Renal cortical epithelial cell (primary cell): ENCODE measurements at regions not wholly inside any gene's neighbourhood (a gene's known extent, or its start where the extent isn't known, plus 50 kb on each side); places are given as distances from the start of the nearest gene placed in this dataset.
"Not testable (repeated sequence)": the region's sequence is repeated elsewhere in the genome, so short reads cannot be mapped to it uniquely, and the experiment has no call there.

ENCODE experiments used
- DNase-seq: peaks from one replicate; pipeline ENCODE4 v3.0.0-alpha.2; 2011; ENCODE audit warnings: low read depth

DNA sequence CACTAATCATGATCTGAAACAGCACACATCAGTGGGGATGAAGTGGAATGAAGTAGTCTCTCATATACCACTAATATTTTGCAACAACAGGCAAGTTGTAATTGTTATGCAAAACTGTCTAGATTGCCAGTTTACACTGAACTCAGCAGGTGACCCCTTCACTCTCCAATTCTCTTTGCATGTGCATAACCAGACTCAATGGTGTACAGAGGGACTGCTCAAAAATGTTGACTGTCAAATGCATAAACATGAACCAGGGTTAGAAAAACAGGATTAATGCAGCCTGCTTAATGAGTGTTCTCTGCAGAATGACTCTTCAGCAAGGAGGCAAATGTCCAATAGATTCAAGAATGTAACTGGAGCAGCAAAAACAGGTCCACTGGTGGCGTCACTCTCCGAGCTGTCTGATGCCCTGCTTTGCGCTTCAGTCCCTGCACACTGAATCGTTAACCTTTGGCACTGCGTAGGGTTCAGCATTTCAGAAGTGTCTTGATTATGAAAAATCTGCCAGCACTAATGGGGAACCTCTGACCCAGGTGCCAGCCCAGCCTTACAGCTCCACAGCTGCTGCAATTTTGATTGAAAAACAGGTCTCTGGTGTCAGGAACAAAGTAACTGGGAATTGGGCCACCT lies 209.3 kb downstream of the TDRD15 start:
- DNase-seq: no peak

DNA sequence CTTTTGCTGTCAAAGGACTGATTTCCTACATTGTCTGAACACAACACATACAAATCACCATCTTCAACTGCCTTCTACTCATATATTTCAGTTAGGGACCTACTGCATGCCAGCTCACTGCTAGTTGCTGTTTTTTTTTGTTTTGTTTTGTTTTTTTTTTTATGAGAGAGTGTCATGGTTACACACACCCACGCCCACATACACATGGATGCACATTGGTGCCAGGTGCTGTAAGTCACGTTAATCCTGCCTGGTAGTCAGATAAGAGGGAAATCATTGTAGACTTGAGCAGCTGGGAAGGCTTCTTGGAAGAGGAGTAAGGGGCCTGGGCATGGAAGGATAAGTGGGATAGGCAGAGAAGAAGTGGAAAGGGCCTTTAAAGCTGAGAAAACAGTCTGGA lies 209.9 kb downstream of the TDRD15 start:
- DNase-seq: peak; percentile 48

DNA sequence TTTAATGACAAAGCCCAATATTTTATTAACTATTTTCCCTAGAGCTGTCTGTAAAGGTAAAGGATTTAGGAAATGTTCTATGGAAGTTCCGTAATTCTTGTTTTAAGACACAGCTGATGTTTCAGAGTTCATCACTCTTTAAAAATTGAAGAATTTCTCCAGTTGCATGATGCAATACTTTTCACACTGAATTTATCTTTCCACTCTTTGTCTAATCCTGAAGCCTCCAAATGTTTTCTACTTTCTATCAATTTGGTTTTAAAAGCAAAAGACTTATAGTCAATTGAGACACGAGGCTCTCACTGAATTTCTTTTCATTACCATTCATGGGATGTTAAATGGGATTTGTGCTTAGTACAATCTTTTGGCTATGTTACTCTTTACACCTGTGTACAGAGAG lies 223.2 kb downstream of the TDRD15 start:
- DNase-seq: no peak

DNA sequence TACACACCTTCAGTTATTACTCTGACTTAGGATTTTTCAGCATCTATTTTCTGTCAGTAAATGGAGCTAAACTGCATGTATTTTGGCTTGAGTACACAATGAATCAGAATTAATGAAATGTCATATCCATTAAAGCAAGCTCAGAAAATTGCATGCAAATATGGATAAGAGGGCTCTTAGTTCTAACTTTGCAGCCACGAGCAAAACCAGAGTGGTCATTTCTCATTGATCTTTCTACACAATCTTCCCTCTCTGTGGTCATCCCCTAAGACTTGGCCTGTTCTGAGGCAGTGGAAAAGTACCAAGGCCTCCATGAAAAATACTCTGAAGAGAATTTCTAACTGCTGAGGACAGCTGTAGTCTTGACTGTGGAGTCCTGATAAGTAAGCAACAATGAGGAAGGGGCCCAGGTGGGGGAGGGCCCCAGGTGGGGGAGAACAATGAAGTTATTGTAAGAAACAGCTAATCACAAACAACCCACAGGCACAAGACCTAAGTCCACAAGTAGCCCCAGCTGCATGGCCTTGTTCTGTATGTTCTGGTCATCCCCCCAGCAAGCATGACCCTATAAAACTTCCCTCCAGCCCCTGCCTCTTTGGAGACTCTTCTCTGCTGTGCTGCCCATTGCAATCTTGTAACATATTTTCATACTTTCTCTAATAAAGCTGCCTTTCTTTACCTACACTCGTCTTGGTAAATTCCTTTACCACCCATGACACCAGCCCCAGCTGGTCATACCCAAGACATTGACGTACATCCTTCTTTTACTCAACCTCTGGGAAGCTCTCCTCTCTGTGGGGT lies 230.3 kb downstream of the TDRD15 start:
- no peak for DNase-seq

DNA sequence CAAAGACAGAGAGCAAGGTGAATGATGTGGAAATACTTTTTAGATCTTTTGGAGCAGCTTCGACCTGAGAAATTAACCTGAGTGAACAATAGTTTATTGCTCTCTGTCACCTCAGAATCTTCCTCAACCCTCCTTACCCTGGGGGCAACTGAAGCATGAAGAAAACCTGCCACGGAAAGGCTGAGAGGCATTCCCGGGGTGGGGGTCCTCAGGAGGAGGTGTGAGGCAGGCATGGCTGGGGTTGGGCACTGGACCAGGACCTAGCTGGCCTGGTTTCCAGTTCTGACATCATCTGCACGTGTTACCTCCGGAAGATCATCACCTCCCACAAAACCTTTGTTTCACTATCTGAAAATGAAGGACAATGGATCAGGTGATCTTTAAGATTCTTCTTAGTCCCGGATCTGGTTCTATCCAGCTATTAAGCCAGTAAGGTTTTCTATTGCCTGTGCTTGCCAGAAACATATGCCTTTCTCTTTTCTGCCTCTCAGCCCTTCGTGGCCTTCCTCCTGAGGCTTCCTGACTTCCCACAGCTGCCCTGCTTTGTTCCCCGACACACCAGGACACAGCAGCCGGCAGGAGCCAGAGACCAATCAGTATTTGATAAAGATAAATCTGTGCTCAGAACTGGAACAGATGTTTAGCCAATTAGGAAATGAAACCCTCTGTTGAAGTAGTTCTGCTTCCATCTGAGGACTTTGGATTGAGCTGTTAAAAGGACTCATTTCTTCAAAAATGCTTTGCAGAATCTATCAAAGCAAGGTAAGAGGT lies 232.5 kb downstream of the TDRD15 start:
- DNase-seq: peak; percentile 28

DNA sequence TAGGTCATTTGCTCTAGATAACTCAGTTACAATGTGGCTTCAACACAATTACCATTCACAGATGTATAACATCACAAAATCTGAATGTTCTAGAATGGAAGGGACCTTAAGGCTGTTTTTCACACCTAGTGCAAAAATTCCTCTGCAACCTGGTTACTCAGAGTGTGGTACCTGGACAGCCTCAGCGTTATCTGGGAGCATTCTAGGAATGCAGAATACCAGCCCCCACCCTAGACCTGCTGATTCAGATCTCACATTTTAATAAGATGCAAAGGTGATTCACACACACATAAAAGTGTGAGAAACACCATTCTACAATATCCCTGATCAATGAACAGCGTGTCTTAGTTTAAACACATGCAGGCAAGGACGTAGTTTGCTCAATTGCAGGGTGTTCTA lies 233.1 kb downstream of the TDRD15 start:
- no peak for DNase-seq

DNA sequence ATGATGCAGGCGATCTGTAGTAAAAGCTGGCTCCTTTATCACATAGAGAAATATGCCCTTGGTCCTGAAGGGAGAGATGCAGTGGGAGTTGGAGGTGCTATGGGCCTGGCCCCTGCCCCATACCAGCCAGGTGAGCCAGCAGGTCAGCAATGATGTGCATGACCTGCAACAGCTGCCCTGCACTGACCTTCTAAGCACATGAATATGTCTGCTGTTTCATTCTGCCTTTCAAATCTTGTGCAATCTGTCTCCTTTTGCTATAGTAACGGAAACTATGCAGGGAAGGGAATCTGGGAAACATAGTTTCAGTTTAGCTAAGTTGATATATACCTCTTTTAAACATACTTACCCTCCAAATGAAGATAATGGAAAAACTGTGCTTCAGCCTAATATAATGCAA lies 235.2 kb downstream of the TDRD15 start:
- DNase-seq: no peak

DNA sequence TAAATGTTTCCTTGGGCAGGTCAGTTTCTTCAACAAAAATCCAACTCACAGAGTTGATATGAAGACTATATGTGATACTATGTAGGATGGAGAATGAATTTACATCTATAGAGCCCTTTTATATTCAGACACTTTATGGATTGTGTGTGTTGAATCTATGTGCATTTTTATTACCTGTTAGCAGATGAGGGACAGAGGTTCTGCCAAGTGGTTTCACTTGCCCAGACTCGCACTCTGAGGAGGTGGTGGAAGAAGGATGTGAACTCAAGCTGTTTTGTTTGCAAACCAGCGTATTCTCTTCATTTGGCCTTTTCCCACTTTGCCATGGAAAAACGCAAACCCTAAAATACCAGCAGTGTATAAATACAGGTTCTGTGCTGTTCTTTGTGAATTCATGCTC lies 237.6 kb downstream of the TDRD15 start:
- no peak for DNase-seq

DNA sequence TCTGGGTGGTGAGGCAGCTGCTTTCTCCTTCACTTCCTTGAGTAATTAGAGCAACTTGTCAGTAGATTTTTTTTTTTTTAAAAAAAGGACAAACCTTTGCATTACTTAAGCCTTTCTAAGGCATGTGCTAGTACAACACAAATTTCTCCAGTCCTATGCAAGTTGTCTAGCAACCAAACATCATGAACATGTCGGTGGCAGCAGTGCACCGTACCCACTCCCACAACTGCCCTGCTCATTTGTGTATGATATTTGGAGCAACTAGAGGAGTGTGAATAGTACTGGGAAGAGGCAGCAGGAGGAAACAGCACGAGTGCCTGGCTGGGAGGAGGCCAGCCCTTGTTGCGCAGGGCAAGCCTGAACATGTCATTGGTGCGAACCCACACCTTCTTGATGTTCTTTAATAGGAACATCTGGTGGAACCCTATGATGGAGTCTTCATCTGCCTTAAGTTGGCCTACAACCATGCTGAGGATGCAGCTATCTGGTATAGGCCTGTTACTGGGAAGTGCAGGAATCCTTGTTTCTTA lies 238.3 kb downstream of the TDRD15 start:
- DNase-seq: no peak

DNA sequence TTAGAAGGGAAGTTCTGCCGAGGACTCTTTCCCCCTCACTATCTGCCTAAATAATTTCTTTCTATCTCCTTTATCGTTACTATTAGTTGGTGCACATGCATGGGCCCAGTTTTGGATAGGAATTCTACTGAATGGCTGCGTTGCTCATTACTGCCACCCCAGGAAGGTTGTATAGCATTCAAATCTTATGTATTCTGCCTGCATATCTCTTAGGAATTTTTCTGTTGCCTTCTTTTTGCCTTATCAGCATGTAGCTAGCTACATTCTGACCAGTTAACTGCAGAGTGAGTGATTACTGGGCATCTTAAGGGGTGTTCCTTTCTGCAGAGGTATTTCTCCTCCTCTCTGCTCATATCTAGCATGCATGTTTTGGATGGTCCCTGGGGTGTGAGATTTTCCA lies 239.6 kb downstream of the TDRD15 start:
- no peak for DNase-seq

DNA sequence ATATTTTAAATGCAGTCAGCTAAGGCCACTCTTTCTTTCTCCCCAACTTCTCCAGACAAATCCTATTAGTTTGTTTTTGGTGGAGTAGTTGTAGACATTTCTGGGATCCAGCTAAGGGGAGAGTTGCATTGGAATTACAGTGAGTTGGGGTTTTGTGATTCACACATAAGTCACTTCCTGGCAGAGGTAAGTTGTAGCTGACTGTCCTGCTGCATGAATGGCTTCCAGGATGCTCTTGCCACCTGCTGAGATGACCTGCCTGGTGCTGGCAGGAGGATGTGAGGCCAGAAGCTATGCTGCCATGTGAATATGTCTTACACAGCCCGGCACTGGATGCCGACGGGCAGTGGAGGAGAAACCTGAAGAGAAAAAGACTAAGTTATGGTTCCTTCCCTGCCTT lies 243.7 kb downstream of the TDRD15 start:
- peak; percentile 52 for DNase-seq

DNA sequence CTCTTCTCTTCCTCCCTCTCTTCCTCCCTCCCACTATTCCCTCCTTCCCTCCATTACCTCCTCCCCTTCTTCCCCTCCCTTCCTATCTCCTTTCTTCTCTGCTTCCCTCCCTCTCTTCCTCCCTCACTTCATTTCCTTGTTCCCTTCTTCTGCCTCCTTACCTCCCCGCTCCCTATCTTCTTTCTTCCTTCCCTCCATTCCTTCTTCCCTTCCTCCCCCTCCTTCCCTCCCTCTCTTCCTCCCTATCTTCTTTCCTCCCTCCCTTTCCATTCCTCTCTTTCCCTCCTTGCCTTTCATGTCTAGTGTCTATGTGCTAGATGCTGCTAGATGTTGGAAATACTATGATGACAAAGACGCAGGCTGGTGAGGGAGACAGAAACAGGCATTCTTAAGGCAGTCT lies 246.0 kb downstream of the TDRD15 start:
- no peak for DNase-seq

DNA sequence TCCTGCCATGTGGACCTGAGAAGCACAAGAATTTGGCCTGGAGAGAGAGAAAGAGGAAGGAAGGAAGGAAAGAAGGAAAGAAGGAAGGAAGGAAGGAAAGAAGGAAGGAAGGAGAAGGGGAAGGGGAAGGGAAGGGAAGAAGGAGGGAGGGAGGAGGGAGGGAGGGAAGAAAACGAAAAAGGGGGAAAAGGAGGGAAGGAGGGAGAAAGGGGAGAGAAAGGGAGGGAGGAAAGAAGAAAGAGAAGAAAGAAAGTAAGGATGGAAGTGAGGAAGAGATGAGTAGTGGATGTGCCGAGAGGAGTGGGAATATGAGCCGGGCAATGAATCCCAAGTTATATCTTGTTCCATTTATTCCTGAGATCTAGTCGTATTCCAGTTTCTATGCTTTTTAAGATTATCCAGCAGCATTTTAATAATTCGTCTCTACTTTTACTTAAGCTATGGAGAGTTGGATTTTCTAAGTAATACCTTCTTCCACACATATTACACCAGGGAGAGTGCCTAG lies 247.8 kb downstream of the TDRD15 start:
- no peak for DNase-seq

DNA sequence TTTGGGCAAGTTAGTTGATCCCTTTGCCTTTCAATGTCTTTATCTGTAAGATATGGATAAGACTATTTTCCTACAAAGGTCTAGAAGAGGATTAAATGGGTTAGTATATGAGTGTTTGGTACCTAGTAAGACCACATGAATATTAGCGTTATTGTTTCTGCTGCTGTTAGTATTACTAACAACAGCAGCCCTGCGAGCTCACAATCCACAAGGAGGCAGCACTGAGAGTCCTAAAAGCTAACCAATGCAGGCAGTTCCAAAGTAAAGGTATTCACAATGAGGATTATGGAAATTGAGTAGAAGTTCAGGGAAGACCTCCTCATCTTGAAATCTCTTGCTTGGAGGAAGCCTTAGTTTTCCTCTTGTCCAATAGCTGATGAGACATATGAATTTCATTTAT lies 248.9 kb downstream of the TDRD15 start:
- DNase-seq: peak; percentile 4

DNA sequence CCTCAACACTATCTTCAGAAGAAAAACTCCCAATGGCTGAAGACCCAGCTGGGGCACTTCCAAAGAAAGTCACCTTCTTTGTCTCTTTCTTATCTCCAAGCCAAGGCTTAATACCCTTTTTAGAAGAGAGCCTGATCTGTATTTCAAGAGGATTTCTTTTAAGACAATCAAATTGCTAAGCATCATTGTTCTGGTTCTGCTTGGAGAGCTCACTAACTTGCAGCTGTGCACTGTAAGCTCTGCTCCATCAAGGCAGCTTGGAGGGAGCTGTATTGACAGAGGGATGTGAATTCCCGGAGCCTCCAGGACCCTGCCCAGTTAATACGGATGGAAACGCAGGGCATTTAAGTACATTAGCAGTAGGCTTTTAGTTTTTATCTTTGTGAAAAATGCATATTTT lies 253.1 kb downstream of the TDRD15 start:
- no peak for DNase-seq

DNA sequence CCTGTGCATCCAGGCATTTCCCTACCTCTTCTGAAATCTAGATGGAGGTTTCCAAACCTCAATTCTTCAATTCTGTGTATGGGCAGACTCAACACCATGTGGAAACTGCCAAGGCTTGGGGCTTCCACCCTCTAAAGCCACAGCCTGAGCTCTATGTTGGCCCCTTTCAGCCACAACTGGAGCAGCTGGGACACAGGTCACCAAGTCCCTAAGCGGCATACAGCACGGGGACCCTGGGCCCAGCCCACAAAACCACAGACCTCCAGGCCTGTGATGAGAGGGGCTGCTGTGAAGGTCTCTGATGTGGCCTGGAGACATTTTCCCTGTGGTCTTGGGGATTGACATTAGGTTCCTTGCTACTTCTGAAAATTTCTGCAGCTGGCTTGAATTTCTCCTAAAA lies 255.4 kb downstream of the TDRD15 start:
- no peak for DNase-seq

DNA sequence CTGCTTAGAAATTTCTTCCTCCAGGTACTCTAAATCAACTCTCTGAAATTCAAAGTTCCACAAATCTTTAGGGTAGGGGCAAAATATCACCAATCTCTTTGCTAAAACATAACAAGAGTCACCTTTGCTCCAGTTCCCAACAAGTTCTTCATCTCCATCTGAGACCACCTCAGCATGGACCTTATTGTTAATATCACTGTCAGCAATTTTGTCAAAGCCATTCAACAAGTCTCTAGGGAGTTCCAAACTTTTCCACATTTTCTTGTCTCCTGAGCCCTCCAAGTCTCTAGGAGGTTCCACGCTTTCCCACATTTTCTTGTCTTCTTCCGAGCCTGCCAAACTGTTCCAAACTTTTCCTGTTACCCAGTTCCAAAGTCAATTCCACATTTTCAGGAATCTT lies 255.9 kb downstream of the TDRD15 start:
- DNase-seq: not testable (repeated sequence)

DNA sequence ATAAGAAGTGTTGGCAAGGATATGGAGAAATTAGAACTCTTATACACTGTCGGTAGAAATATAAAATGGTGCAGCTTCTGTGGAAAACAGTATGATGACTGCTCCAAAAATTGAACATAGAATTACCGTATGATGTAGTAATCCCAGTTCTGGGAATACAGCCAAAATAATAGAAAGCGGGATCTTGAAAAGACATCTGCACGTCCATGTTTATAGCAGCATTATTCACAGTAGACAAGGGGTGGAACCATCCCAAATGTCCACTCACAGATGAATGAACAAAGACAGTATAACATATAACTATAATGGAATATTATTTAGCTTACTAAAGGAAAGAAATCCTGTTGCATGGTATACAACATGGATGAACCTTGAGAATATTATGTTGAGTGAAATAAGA lies 257.7 kb downstream of the TDRD15 start:
- DNase-seq: no peak

DNA sequence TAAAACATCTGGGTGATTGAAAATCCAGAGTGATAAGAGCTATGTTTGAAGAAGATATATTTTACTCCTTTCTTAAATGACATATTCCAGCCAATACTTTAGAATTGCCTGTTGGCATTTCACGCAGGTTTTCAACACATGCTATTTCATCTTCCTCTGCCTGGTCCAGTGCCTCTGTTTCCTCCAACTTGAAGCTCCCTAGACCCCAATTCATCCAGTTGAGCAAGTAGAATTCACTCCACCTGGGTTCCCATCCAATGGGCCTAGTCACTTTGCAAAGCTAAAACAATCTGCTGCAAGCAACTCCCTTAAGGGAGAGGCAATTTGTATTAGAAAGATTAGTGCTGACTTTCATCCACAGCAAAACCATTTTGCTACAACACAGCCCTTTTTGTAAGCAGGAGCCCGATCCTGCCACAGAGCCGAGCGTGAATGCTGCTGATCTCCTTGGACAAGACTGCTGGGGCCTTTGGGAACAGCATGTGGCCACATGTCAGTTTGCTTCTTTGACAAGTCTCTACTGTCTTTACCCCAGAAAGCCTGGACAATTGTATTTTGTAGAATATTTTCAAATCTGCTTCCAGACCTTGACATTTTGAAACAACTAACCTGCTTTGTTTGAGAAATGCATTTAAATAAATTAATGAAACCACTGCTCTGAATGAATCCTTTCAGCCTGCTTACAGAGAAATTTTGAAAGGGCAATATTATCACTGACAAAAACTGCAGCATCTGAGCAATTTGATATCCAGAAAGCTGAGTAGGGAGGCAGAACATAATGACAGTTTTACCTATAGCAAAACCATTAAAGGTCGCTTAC lies 259.1 kb downstream of the TDRD15 start:
- DNase-seq: no peak

DNA sequence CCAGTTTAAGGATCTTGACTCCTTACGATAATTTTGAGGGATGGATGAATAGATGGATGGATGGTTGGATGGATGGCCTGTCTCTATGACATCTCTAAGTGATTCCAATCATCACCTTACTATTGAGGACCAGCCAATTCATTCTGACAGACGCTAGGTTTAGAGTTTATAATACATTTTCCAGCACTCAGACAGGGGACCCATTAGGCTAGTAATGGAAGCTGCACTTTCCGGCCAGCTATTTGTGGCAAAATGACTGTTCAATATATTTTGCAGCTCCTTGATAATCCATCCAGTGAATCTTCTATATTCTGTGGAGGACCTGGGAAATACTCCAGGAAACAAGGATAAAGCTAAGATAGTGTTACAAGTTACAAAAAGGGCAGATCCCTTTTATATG lies 262.9 kb downstream of the TDRD15 start:
- DNase-seq: no peak

DNA sequence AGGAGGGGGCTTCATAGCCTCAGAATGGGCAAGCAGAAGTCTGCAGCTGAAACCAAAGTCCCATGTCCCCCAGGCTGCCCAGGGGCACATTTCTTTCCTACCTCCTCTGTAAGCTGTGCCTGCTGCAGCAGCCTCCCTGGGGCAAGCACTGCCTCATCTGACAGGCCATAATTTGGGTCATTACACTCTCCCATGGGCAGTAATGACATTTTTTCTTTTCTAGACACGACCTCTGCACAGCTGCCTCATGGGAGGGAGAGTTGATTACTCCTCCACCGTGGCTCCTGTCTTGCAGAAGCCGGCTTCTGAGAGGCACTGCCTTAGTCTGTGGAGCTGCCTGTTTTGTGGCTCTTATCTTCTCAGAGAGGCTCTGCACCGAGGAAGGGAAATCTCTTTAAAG lies 268.9 kb downstream of the TDRD15 start:
- no peak for DNase-seq

DNA sequence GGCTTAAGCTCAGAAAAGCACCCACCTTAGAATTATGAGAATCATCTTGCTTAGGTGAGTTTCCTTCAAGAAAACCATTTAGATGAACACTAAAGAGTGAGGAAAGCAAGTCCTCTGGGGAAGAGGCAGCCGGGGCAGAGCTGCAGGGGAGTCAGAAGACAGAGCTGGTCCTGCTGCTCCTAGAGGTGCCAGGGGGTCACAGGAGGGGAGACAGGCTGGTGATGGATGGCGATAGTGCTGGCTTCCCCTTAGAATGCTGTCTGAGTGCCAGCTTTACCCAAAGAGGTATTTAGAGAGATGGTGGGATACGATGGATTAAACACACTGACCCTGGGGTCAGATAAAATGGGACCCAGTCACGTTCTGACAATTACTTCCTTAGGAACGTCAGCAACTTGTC lies 269.4 kb downstream of the TDRD15 start:
- no peak for DNase-seq
